ENCODE measurements at regions not wholly inside any gene's neighbourhood (a gene's known extent, or its start where the extent isn't known, plus 50 kb on each side); places are given as distances from the start of the nearest gene placed in this dataset.

- DNase-seq (ENCODE audit: low read depth in 2 of 2) = no peak
These were observed 154.9 kb downstream of the TENT4A start for GRCh38 chr5:6868171-6868570.

- DNase-seq (ENCODE audit: low read depth in 2 of 2) = no peak
These were observed 155.5 kb downstream of the TENT4A start for GRCh38 chr5:6868575-6869215.

- no peak for DNase-seq (ENCODE audit: low read depth in 2 of 2)
These were observed 156.4 kb downstream of the TENT4A start for GRCh38 chr5:6869677-6870076.

GRCh38 chr5:6872441-6873160 is 159.4 kb downstream of the TENT4A start:
- no peak for DNase-seq (ENCODE audit: low read depth in 2 of 2)

GRCh38 chr5:6873359-6873758 is 160.1 kb downstream of the TENT4A start:
- no peak for DNase-seq (ENCODE audit: low read depth in 2 of 2)

- no peak for DNase-seq (ENCODE audit: low read depth in 2 of 2)
These were observed 162.1 kb downstream of the TENT4A start for GRCh38 chr5:6875376-6875775.

GRCh38 chr5:6877986-6878828 is 165.0 kb downstream of the TENT4A start:
- no peak for DNase-seq (ENCODE audit: low read depth in 2 of 2)

- DNase-seq (ENCODE audit: low read depth in 2 of 2) = no peak
These were observed 172.3 kb downstream of the TENT4A start for GRCh38 chr5:6885581-6885980.

GRCh38 chr5:6886866-6887265 is 173.6 kb downstream of the TENT4A start:
- no peak for DNase-seq (ENCODE audit: low read depth in 2 of 2)

- no peak for DNase-seq (ENCODE audit: low read depth in 2 of 2)
These were observed 175.8 kb downstream of the TENT4A start for GRCh38 chr5:6889030-6889429.

GRCh38 chr5:6899221-6899620 is 186.0 kb downstream of the TENT4A start:
- no peak for DNase-seq (ENCODE audit: low read depth in 2 of 2)

- DNase-seq (ENCODE audit: low read depth in 2 of 2) = no peak
These were observed 187.3 kb downstream of the TENT4A start for GRCh38 chr5:6900247-6901227.

- no peak for DNase-seq (ENCODE audit: low read depth in 2 of 2)
These were observed 188.9 kb downstream of the TENT4A start for GRCh38 chr5:6902094-6902493.

GRCh38 chr5:6902597-6902996 is 189.4 kb downstream of the TENT4A start:
- DNase-seq (ENCODE audit: low read depth in 2 of 2) = no peak

- DNase-seq (ENCODE audit: low read depth in 2 of 2) = no peak
These were observed 190.7 kb downstream of the TENT4A start for GRCh38 chr5:6903934-6904333.

- no peak for DNase-seq (ENCODE audit: low read depth in 2 of 2)
These were observed 191.6 kb downstream of the TENT4A start for GRCh38 chr5:6904860-6905259.

GRCh38 chr5:6905423-6905822 is 192.2 kb downstream of the TENT4A start:
- DNase-seq (ENCODE audit: low read depth in 2 of 2) = no peak

GRCh38 chr5:6905883-6906282 is 192.7 kb downstream of the TENT4A start:
- DNase-seq (ENCODE audit: low read depth in 2 of 2) = no peak

- no peak for DNase-seq (ENCODE audit: low read depth in 2 of 2)
These were observed 194.2 kb downstream of the TENT4A start for GRCh38 chr5:6907320-6907918.

- DNase-seq (ENCODE audit: low read depth in 2 of 2) = no peak
These were observed 196.7 kb downstream of the TENT4A start for GRCh38 chr5:6909901-6910300.

- no peak for DNase-seq (ENCODE audit: low read depth in 2 of 2)
These were observed 197.7 kb downstream of the TENT4A start for GRCh38 chr5:6910950-6911349.
